ENCODE measurements at regions not wholly inside any gene's neighbourhood (a gene's known extent, or its start where the extent isn't known, plus 50 kb on each side); places are given as distances from the start of the nearest gene placed in this dataset.
"Not testable (repeated sequence)": the region's sequence is repeated elsewhere in the genome, so short reads cannot be mapped to it uniquely, and the experiment has no call there.

DNA sequence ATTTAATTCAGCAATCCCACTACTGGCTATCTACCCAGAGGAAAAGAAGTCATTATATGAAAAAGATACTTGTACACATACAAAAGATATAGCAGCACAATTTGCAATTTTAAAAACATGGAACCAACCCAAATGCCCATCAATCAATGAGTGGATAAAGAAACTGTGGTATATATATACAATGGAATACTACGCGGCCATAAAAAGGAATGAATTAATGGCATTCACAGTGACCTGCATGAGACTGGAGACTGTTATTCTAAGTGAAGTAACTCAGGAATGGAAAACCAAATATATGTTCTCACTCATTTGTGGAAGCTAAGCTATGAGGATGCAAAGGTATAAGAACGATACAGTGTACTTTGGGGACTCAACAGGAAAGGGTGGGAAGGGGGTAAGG, 102.8 kb upstream of the KCNMA1 start:
- H3K36me3 Mint-ChIP-seq, H3K27ac Mint-ChIP-seq, H3K27me3 Mint-ChIP-seq, H3K4me3 Mint-ChIP-seq, H3K4me1 Mint-ChIP-seq: not testable (repeated sequence)
- H3K9me3 Mint-ChIP-seq = peaks cover 5 to 27% (median 6%) of the 10 kb centered on the region in 3 donors

DNA sequence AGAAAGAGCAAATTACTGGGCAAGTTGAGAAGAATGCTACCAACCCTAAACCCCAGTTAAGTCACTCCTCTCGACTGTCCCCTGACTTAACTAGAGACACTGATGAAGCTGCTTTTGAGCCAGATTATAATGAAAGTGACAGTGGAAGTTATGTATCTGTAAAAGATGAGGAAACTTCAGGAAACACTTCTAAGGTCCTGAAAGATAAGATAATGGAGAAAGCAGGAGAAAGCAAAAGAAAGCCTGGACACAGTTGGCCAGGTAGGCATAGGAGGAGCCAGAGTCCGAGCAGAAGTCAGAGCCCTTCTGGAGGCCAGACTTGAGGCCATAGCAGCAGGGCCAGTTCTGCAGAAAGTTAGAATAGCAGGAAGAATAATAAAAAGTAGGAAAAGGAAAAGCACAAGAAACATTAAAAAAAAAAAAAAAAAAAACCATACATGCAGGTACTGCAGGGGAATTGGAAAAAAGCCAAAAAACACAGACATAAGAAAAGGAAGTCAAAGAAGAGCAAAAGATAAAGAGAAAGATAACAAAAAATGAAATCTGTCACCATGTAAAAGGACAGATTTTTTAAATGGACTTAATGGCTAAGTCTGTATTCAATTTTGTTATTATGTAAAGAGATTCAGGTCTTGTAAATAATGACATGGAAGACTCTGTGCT, 101.0 kb upstream of the KCNMA1 start:
- Mint-ChIP-seq H3K27ac (no peak overlapping the region), H3K36me3 (no peaks in the 10 kb centered on the region), H3K27me3 (peaks cover 4% of the 10 kb centered on the region), H3K4me3 (no peak overlapping the region), H3K4me1 (no peaks in the 10 kb centered on the region), H3K9me3 (peaks cover 5 to 27% (median 6%) of the 10 kb centered on the region in 3 donors)

DNA sequence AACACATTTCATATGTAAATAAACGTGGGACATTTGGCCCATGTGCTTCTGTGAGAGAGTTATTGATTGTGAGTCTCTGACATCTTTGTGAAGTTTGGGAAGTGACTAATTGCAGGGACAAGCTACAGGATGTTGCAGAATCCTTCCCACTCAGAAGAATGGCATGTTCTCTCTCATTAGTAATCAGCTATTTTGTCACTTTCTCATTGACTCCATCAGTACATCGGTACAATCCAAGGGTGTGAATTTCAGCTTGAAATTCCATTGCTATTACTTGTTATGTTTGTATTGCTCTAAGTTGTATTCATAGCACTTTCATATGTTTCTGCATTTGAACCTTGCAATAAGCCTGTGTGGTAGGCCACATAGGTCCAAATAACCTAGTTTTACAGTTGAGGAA, 100.0 kb upstream of the KCNMA1 start:
- Mint-ChIP-seq H3K9me3 (peaks cover 5 to 27% (median 6%) of the 10 kb centered on the region in 3 donors), H3K4me1 (no peaks in the 10 kb centered on the region), H3K4me3 (no peak overlapping the region), H3K27ac (no peak overlapping the region), H3K27me3 (peaks cover 4% of the 10 kb centered on the region), H3K36me3 (no peaks in the 10 kb centered on the region)

DNA sequence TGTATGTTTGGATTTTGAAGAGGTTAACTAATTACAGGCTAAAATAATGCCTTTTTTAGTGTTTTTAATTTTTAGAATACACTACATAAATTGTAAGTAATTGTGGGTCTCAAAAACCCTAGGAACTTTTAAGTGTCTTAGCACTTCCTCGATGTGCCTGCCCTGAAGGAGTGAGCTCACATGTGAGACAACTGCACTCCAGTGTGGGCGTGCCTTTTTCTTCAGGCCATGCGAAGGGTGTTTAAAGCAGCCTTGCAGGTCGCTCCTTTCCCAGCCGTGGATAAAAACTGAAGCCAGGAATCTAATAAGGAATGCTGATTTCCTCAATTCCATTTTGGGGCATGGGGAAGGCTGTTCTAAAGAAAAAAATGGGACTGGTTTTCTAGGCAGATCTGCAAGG, 97.5 kb upstream of the KCNMA1 start:
- H3K27ac Mint-ChIP-seq, H3K36me3 Mint-ChIP-seq, H3K4me3 Mint-ChIP-seq, H3K4me1 Mint-ChIP-seq, H3K27me3 Mint-ChIP-seq: not testable (repeated sequence)
- peaks cover 3 to 19% (median 4%) of the 10 kb centered on the region in 3 donors for H3K9me3 Mint-ChIP-seq

DNA sequence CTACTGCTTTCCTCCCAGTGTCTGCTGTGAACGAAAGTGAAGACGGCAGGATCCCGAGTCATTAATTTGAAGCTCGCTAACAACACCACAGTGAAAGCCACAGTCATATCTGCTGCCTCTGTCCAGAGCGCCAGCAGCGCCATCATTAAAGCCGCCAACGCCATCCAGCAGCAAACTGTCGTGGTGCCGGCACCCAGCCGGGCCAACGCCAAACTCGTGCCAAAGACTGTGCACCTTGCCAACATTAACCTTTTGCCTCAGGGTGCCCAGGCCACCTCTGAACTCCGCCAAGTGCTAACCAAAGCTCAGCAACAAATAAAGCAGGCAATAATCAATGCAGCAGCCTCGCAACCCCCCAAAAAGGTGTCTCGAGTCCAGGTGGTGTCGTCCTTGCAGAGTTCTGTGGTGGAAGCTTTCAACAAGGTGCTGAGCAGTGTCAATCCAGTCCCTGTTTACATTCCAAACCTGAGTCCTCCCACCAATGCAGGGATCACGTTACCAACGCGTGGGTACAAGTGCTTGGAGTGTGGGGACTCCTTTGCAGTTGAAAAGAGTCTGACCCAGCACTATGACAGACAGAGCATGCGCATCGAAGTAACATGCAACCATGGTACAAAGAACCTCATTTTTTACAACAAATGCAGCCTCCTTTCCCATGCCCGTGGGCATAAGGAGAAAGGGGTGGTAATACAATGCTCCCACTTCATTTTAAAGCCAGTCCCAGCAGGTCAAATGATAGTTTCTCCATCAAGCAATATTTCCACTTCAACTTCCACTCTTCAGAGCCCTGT, 94.8 kb upstream of the KCNMA1 start:
- H3K9me3 Mint-ChIP-seq = peaks cover 2 to 3% (median 2%) of the 10 kb centered on the region in 3 donors
- H3K27ac Mint-ChIP-seq = no peak overlapping the region
- H3K36me3 Mint-ChIP-seq = no peaks in the 10 kb centered on the region

DNA sequence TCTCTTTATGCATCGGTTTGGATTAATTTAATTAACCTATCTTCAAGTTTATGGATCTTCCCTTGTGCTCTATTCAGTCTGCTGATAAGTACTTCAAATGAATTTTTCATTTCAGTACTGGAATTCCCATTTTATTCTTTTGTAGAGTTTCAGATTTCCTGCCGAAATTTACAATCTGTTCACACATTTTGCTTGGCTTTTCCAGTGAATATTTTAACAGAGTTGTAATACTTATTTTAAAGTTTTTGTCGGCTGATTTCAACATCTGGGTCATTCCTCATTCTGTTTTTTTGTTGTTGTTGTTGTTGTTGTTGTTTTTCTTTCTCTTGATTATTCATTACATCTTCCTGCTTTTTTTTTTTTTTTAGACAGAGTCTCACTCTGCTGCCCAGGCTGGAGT, 89.9 kb upstream of the KCNMA1 start:
- H3K36me3 Mint-ChIP-seq = peaks cover 3% of the 10 kb centered on the region
- peaks cover 3% of the 10 kb centered on the region for H3K27me3 Mint-ChIP-seq
- no peak overlapping the region for H3K4me3 Mint-ChIP-seq
- no peaks in the 10 kb centered on the region for H3K4me1 Mint-ChIP-seq
- H3K27ac Mint-ChIP-seq = no peak overlapping the region
- peaks cover 2 to 7% (median 6%) of the 10 kb centered on the region in 3 donors for H3K9me3 Mint-ChIP-seq

More for the DNA sequence above, 94.8 kb upstream of the KCNMA1 start:
- Mint-ChIP-seq H3K4me1 (no peaks in the 10 kb centered on the region), H3K4me3 (no peak overlapping the region), H3K27me3 (peaks cover 3% of the 10 kb centered on the region)

DNA sequence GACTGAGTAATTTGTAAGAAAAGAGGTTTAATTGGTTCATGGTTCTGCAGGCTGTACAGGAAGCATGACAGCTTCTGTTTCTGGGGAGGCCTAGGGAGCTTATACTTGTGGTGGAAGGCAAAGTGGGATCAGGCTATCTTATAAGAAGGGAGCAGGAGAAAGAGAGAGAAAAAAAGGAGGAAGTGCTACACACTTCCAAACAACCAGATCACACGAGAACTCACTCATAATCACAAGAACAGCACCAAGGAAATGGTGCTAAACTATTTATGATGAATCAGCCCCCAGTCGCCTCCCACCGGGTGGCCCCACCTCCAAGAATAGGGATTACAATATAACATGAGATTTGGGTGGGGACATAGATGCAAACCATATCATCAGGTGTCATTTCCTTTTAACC, 89.1 kb upstream of the KCNMA1 start:
- Mint-ChIP-seq H3K36me3 (peaks cover 3% of the 10 kb centered on the region), H3K4me1 (no peaks in the 10 kb centered on the region), H3K9me3 (peaks cover 2 to 7% (median 6%) of the 10 kb centered on the region in 3 donors), H3K4me3 (no peak overlapping the region), H3K27me3 (peaks cover 3% of the 10 kb centered on the region), H3K27ac (no peak overlapping the region)

DNA sequence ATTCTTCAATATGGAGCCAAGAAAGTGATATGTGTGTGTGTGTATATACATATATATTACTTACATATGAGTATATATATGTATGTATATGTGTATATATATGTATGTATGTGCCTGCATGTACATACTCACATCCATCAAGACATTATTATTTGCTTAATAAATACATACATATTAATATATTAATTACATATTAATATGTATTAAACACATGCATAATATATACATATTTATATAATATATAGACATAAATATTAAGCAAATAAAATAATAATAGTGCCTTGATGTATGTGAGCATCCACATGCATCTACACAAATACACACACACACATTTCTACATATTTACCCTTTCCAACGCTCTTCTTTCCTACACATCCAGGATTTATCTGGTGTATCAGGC, 88.7 kb upstream of the KCNMA1 start:
- peaks cover 3% of the 10 kb centered on the region for H3K27me3 Mint-ChIP-seq
- peaks cover 2 to 7% (median 6%) of the 10 kb centered on the region in 3 donors for H3K9me3 Mint-ChIP-seq
- H3K4me3 Mint-ChIP-seq = no peak overlapping the region
- H3K36me3 Mint-ChIP-seq = peaks cover 3% of the 10 kb centered on the region
- no peaks in the 10 kb centered on the region for H3K4me1 Mint-ChIP-seq
- H3K27ac Mint-ChIP-seq = no peak overlapping the region

DNA sequence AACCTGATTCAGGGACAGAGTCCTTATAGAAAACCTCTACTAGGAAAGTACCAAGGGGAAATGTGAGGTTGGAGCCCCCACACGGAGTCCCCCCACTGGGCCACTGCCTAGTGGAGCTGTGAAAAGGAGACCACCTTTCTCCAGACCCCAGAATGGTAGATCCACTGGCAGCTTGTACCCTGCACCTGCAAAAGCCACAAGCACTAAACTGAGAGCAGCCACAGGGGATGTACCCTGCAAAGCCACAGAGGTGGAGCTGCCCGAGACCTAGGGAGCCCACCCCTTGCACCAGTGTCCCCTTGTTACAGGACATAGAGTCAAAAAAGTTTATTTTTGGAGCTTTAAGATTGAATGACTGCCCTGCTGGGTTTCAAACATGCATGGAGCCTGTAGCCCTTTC, 87.2 kb upstream of the KCNMA1 start:
- H3K4me3 Mint-ChIP-seq = no peak overlapping the region
- no peaks in the 10 kb centered on the region for H3K27me3 Mint-ChIP-seq
- H3K36me3 Mint-ChIP-seq = peaks cover 3% of the 10 kb centered on the region
- peaks cover 2 to 7% (median 3%) of the 10 kb centered on the region in 3 donors for H3K9me3 Mint-ChIP-seq
- no peaks in the 10 kb centered on the region for H3K4me1 Mint-ChIP-seq
- H3K27ac Mint-ChIP-seq = no peak overlapping the region

DNA sequence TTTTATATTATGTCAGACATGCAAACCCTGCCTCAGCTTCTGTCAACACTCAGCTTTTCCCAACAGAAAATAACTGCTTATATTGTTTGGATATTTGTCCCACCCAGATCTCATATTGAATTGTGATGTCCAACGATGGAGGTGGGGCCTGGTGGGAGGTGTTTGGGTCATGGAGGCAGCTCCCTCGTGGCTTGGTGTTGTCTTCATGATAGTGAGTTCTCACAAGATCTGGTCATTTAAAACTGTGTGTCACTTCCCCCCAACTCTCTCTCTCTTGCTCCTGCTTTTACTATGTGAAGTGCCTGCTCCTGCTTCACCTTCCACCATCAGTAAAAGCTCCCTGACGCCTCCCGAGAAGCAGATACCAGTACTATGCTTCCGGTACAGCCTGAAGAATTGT, 85.8 kb upstream of the KCNMA1 start:
- Mint-ChIP-seq H3K4me3 (no peak overlapping the region), H3K27ac (no peak overlapping the region), H3K36me3 (peaks cover 3% of the 10 kb centered on the region)

DNA sequence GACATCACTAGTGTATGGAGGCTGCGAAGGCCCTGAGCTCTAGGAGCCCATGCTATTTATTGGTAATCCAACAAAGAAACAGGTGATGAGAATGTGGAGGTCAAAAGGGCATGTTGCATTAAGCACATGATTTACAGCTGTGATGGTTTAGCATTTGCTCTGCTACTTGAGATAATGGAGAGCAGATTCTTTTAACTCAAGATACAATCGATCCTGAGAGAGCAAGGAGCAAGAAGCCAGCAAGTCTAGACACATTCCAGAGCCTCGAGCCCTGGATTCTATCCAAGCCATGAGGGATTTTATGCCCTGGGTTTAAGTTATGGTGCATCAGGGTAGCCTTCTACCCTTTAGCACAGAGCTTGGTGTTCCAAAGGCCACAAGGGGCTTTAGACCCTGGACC, 85.3 kb upstream of the KCNMA1 start:
- not testable (repeated sequence) for H3K4me3 Mint-ChIP-seq, H3K36me3 Mint-ChIP-seq, H3K9me3 Mint-ChIP-seq, H3K27me3 Mint-ChIP-seq, H3K4me1 Mint-ChIP-seq, H3K27ac Mint-ChIP-seq

More for the DNA sequence above, 85.8 kb upstream of the KCNMA1 start:
- Mint-ChIP-seq H3K9me3 (peaks cover 2 to 7% (median 3%) of the 10 kb centered on the region in 3 donors), H3K4me1 (peaks cover 0 to 3% (median 0%) of the 10 kb centered on the region in 3 donors), H3K27me3 (no peaks in the 10 kb centered on the region)

DNA sequence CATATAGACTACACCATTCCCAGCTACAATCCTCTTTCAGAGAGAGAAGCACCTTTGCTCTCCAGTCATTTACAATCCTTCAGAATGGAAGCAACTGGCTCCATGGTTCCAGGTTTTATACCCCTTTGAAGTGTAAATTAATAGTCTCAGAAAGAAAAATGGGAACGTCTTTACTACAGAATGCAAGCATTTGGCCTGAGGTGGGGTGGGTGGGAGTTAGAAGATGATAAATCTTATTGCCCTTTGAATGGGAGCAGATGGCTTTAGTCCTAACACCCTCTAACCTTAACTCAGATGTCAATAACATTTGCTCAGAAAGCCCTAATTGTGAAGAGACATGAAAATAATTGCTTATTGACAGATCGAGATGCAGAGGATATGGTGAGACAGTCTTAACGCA, 84.2 kb upstream of the KCNMA1 start:
- no peak overlapping the region for H3K4me3 Mint-ChIP-seq

DNA sequence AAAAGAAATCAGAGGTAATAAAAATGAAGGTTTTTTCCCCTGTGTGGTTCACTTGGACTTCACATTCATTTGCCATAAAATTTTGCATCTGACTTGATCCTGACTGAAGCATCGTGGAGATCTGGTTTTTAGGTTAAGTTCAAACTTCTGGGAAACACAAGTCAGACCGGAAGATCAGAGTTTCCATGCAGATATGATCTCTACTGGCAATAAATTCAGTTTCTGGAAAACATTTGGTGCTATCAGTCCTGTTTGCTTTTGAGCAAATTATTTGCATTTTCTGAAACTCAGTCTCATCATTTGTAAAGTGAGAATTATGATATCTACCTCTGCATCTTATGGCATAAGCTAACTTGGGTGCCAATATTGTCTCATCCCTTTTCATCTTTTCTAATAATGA, 81.3 kb upstream of the KCNMA1 start:
- no peak overlapping the region for H3K27ac Mint-ChIP-seq
- peaks cover 2% of the 10 kb centered on the region for H3K27me3 Mint-ChIP-seq
- peaks cover 0 to 4% (median 0%) of the 10 kb centered on the region in 3 donors for H3K9me3 Mint-ChIP-seq
- no peak overlapping the region for H3K4me3 Mint-ChIP-seq
- H3K36me3 Mint-ChIP-seq = no peaks in the 10 kb centered on the region
- H3K4me1 Mint-ChIP-seq = peaks cover 0 to 3% (median 0%) of the 10 kb centered on the region in 3 donors

More for the DNA sequence above, 84.2 kb upstream of the KCNMA1 start:
- H3K27me3 Mint-ChIP-seq = no peaks in the 10 kb centered on the region
- H3K9me3 Mint-ChIP-seq = peaks cover 2 to 7% (median 3%) of the 10 kb centered on the region in 3 donors
- H3K27ac Mint-ChIP-seq = no peak overlapping the region
- H3K36me3 Mint-ChIP-seq = peaks cover 3% of the 10 kb centered on the region
- peaks cover 0 to 3% (median 0%) of the 10 kb centered on the region in 3 donors for H3K4me1 Mint-ChIP-seq

DNA sequence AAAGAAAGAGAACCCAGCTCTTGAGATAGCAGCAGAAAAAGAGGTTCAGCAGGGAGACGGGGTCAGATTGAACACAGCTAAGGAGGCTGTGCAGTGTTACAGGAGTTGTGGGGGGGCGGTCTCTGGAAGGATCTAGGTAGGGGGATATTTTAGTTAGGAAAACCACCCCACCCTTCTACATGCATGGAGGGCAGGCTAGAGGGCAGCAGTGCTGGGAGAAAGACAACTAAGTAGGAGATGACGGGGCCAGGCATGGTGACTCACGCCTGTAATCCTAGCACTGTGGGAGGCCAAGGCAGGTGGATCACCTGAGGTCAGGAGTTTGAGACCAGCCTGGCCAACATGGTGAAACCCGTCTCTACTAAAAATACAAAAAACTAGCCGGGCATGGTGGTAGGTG, 80.7 kb upstream of the KCNMA1 start:
- H3K4me1 Mint-ChIP-seq, H3K36me3 Mint-ChIP-seq, H3K4me3 Mint-ChIP-seq, H3K27ac Mint-ChIP-seq, H3K27me3 Mint-ChIP-seq, H3K9me3 Mint-ChIP-seq: not testable (repeated sequence)

DNA sequence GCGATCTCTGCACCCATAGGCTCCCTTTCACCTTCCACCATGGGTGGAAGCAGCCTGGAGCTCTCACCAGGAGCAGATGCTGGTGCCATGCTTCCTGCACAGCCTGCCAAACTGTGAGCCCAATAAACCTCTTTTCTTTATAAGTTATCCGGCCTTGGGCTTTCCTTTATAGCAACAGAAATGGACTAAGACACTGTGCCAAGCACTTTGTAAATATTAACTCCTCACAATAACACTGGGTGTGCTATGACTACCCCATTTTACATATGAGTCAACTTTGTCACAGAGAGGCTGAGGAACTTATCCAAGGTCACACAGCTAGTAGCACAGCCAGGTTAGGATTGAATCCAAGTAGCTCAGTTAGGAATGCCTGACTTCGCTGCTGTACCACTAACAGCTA, 79.7 kb upstream of the KCNMA1 start:
- H3K9me3 Mint-ChIP-seq = no peaks in the 10 kb centered on the region
- H3K36me3 Mint-ChIP-seq = no peaks in the 10 kb centered on the region
- no peak overlapping the region for H3K27ac Mint-ChIP-seq
- H3K4me1 Mint-ChIP-seq = peaks cover 0 to 3% (median 0%) of the 10 kb centered on the region in 3 donors
- peaks cover 5% of the 10 kb centered on the region for H3K27me3 Mint-ChIP-seq
- no peak overlapping the region for H3K4me3 Mint-ChIP-seq
